Renal cortex interstitium (tissue), 11 donors: ENCODE measurements at regions not wholly inside any gene's neighbourhood (a gene's known extent, or its start where the extent isn't known, plus 50 kb on each side); places are given as distances from the start of the nearest gene placed in this dataset.
A peak's percentile ranks its signal among the peaks of the same experiment; 100 is the strongest.
"Not testable (repeated sequence)": the region's sequence is repeated elsewhere in the genome, so short reads cannot be mapped to it uniquely, and the experiment has no call there.

ENCODE experiments used
- DNase-seq, 11 donors: peaks; one replicate each; pipeline ENCODE4 v3.0.0-alpha.2; 2013; ENCODE audit warnings: low read depth in 9 of 11, low spot score in 4 of 11; ENCODE audit errors: extremely low read depth in 1 of 11

- DNase-seq: no peak
Observed at GRCh38 chr18:63071701-63072141, 247.8 kb downstream of the BCL2 start.

GRCh38 chr18:63070767-63071502, 248.6 kb downstream of the BCL2 start:
- no peak for DNase-seq

GRCh38 chr18:63069496-63069895, 250.1 kb downstream of the BCL2 start:
- no peak for DNase-seq

- no peak for DNase-seq
Observed at GRCh38 chr18:63067939-63068338, 251.6 kb downstream of the BCL2 start.

GRCh38 chr18:63065172-63065571, 254.4 kb downstream of the BCL2 start:
- DNase-seq: no peak

- no peak for DNase-seq
Observed at GRCh38 chr18:63063171-63063570, 256.4 kb downstream of the BCL2 start.

GRCh38 chr18:63062246-63062645, 257.3 kb downstream of the BCL2 start:
- no peak for DNase-seq

- no peak for DNase-seq
Observed at GRCh38 chr18:63061303-63061702, 258.3 kb downstream of the BCL2 start.

- no peak for DNase-seq
Observed at GRCh38 chr18:63058521-63058920, 261.0 kb downstream of the BCL2 start.

GRCh38 chr18:63057707-63058106, 261.9 kb downstream of the BCL2 start:
- DNase-seq: no peak

- DNase-seq: peak in 2 of 11 donors; percentile 24 to 43
Observed at GRCh38 chr18:63054901-63055584, 264.5 kb downstream of the BCL2 start.

- no peak for DNase-seq
Observed at GRCh38 chr18:63051928-63052327, 267.6 kb downstream of the BCL2 start.

- not testable (repeated sequence) for DNase-seq
Observed at GRCh38 chr18:63050667-63051395, 268.7 kb downstream of the BCL2 start.

GRCh38 chr18:63046375-63046774, 273.2 kb downstream of the BCL2 start:
- no peak for DNase-seq

- no peak for DNase-seq
Observed at GRCh38 chr18:63043516-63043915, 276.1 kb downstream of the BCL2 start.

GRCh38 chr18:63042351-63042750, 277.2 kb downstream of the BCL2 start:
- DNase-seq: no peak

GRCh38 chr18:63040788-63041410, 278.7 kb downstream of the BCL2 start:
- no peak for DNase-seq

GRCh38 chr18:63037491-63037890, 282.1 kb downstream of the BCL2 start:
- no peak for DNase-seq

- no peak for DNase-seq
Observed at GRCh38 chr18:63031375-63031774, 288.2 kb downstream of the BCL2 start.
